GM23338 (cell line): ENCODE measurements at regions not wholly inside any gene's neighbourhood (a gene's known extent, or its start where the extent isn't known, plus 50 kb on each side); places are given as distances from the start of the nearest gene placed in this dataset.

ENCODE experiments used
- CREB1 ChIP-seq: fragments of 250-450 bp; sonication (Bioruptor Pico); IDR thresholded peaks from 2 replicates; pipeline ENCODE4 v1.5.0; 2020; ENCODE audit warnings: low read depth, mild to moderate bottlenecking, moderate library complexity
- CTCF ChIP-seq, 2 experiments: fragments of 200-600 bp in 1 of 2; sonication (generic) in 1 of 2; conservative IDR thresholded peaks; 2 replicates each; pipeline versions ENCODE4 v1.5.1 to v1.6.1; 2016 to 2017; ENCODE audit warnings: antibody characterized with exemption in 2 of 2, low read depth in 2 of 2, mild to moderate bottlenecking in 2 of 2, moderate library complexity in 1 of 2
- EZH2 ChIP-seq: fragments of 200-600 bp; sonication (generic); IDR thresholded peaks from one replicate; pipeline ENCODE4 v1.8.0; 2017; ENCODE audit warnings: antibody characterized with exemption, mild to moderate bottlenecking, low read depth; ENCODE audit not compliant: unreplicated experiment
- EZH2phosphoT487 ChIP-seq: fragments of 200-600 bp; sonication (generic); IDR thresholded peaks from one replicate; pipeline ENCODE4 v1.8.1; 2018; ENCODE audit warnings: antibody characterized with exemption; ENCODE audit not compliant: unreplicated experiment
- JUNB ChIP-seq: IDR thresholded peaks from one replicate; pipeline ENCODE4 v1.6.1; 2016; ENCODE audit warnings: antibody characterized with exemption; ENCODE audit not compliant: unreplicated experiment
- POLR2AphosphoS5 ChIP-seq: IDR thresholded peaks from 2 replicates; pipeline ENCODE4 v1.6.1; 2016; ENCODE audit warnings: antibody characterized with exemption, low read depth
- REST ChIP-seq: IDR thresholded peaks from one replicate; pipeline ENCODE4 v1.6.1; 2018; ENCODE audit warnings: antibody characterized with exemption; ENCODE audit not compliant: unreplicated experiment
- STAT1 ChIP-seq: IDR thresholded peaks from one replicate; pipeline ENCODE4 v1.6.1; 2016; ENCODE audit warnings: antibody characterized with exemption; ENCODE audit not compliant: unreplicated experiment

DNA sequence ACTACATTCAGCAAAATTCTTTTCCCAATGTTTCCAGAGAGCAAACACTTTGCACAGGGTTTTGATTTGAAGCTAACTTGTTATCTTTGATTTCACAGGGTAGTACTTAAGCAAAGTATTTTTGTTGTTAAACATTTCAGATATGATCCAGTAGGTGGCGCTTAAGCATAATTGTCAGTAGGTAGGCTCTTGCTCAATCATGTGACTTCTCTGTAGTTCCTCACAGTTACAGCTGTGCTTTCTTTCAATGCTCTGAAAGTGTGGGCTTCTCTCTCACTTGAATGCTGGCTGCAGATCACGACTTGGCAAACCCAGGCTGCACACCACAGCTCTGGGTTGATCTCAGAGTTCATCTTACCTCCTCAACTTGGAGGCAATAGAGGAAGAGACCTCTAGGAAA is 1016.5 kb downstream of the SH3BGRL start:
- TF ChIP-seq EZH2 (no peak), CTCF (conservative IDR thresholded peaks at IDR 0.05; ENCODE audit: low read depth in 2 of 2) (peak; percentile 39 to 41), EZH2phosphoT487 (no peak), POLR2AphosphoS5 (no peak), REST (no peak), STAT1 (no peak), JUNB (no peak), CREB1 (CRISPR knock-in tag) (no peak)
